PFSK-1 (cell line): ENCODE measurements at regions not wholly inside any gene's neighbourhood (a gene's known extent, or its start where the extent isn't known, plus 50 kb on each side); places are given as distances from the start of the nearest gene placed in this dataset.

Source experiments
- FOXP2 ChIP-seq: optimal IDR thresholded peaks from 2 replicates; pipeline ENCODE3; 2011; ENCODE audit warnings: borderline replicate concordance, control low read depth, inconsistent platforms; ENCODE audit not compliant: insufficient read depth; ENCODE audit errors: extremely low read length, extremely low read depth
- POLR2AphosphoS5 ChIP-seq: IDR thresholded peaks from 2 replicates; pipeline ENCODE4 v1.6.1; 2012; ENCODE audit warnings: low read depth, mild to moderate bottlenecking, control low read depth, low read length, moderate library complexity
- REST ChIP-seq, 2 experiments: IDR thresholded peaks; 2 replicates each; pipeline versions ENCODE4 v1.6.1 to v1.8.0; 2011 to 2012; ENCODE audit warnings: low read depth in 2 of 2, low read length in 2 of 2, control low read depth in 1 of 2, inconsistent platforms in 1 of 2, mild to moderate bottlenecking in 1 of 2, moderate library complexity in 1 of 2; ENCODE audit not compliant: insufficient read depth in 1 of 2
- SIN3A ChIP-seq: IDR thresholded peaks from 2 replicates; pipeline ENCODE4 v1.6.1; 2012; ENCODE audit warnings: mild to moderate bottlenecking, low read length, moderate library complexity, borderline replicate concordance; ENCODE audit not compliant: insufficient read depth
- TAF1 ChIP-seq: IDR thresholded peaks from 2 replicates; pipeline ENCODE4 v1.6.1; 2012; ENCODE audit warnings: low read length, control low read depth, borderline replicate concordance; ENCODE audit not compliant: insufficient read depth

GRCh38 chr11:42827845-42828244, 484.0 kb upstream of the API5 start:
- no peak for TF ChIP-seq REST (IDR thresholded peaks at IDR 0.05; ENCODE audit: insufficient read depth in 1 of 2, low read depth in 2 of 2, low read length in 2 of 2)
- TF ChIP-seq TAF1, result no peak
- TF ChIP-seq SIN3A, result no peak
- no peak for TF ChIP-seq POLR2AphosphoS5
- no peak for TF ChIP-seq FOXP2

DNA sequence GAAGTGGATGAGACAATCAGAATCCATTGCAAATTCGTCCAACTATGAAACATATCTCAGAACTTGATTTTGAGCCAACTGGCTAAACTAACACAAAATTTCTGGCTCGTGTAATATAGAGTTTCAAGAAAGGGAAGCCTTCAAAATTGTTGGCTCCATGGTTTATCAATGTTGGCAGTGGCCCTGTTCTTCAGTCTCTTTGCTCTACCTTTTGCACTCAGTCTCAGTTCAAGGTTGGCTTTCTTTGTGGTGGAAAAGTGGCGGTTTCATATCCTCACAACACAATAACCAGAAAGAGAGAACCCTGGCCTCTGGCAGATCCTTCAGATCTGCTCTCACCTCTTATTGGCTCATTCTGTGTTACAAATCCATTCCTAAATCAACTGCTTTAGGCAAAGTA, 473.8 kb upstream of the API5 start:
- TF ChIP-seq POLR2AphosphoS5 (no peak), TAF1 (no peak), FOXP2 (no peak), REST (IDR thresholded peaks at IDR 0.05; ENCODE audit: insufficient read depth in 1 of 2, low read depth in 2 of 2, low read length in 2 of 2) (no peak)

DNA sequence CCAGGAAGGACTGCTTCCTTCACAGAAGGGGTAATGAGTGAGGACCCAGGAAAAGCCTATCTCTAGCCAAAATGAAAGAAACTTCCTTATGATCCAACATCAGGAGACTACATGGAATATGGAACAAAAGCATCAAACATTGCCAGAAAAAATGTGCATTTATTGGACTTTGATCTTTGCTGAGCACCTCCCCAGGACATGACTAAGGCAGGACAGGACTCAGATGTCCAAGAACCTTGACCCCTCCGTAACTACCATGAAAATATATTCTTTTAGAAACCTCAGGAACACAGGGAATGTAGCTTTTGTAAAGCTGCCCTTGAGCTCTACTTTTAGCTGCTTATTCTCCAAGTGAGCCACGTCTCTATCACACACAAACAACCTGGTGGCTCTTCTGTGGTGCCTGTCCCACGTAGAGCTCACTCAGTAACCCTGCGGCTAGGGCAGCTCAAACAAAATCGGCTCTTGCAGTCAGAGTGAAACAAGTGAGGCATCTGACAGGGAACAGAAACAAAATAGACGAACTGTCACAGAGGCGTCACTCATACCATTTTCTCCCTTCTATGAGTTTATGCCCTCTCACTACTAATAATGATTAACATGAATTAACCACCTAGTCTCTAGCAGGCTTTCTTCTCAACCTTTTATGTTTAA, 471.5 kb upstream of the API5 start:
- TF ChIP-seq TAF1 (no peak), REST (IDR thresholded peaks at IDR 0.05; ENCODE audit: insufficient read depth in 1 of 2, low read depth in 2 of 2, low read length in 2 of 2) (no peak), POLR2AphosphoS5 (no peak), FOXP2 (no peak), SIN3A (no peak)

DNA sequence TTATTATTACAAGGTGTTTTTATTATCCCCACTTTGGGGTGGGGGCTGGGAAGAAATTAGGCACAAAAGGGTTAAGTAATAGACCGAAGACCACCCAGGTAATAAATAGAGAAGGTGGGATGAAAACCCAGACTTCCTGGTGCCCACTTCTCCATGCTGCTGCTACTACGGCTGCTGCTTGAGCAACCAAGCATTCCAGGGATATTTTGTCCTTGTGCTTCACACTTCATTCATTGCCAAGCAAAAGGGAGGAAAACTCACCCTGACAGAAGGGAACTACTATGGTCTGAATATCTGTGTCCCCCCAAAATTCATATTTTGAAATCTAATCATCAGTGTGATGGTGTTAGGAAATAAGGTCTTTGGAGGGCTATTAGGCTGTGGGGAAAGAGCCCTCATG, 470.9 kb upstream of the API5 start:
- TF ChIP-seq POLR2AphosphoS5 (no peak), FOXP2 (no peak)

DNA sequence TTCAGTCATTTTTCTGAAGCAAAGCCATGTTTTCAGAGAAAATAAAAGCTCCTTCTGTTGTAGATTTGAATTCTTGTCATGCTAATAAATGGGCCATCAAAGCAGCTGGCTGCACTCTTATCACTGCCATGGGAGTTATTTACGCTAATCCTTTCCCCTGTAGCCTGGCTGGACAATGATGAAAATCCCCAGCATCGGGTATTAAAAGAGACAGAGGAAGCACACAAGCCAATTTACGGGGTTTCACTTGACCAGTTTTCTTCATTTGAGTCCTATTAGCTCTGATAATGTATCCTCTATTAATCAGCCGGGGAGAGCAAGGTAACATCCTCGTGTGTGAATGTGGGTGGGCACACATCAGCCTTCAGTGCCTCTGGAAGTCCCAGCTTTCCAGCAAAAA, 470.2 kb upstream of the API5 start:
- TF ChIP-seq FOXP2, result no peak
- no peak for TF ChIP-seq POLR2AphosphoS5
- no peak for TF ChIP-seq REST (IDR thresholded peaks at IDR 0.05; ENCODE audit: insufficient read depth in 1 of 2, low read depth in 2 of 2, low read length in 2 of 2)
- TF ChIP-seq SIN3A, result no peak
- no peak for TF ChIP-seq TAF1
